H9 (cell line): ENCODE measurements at regions not wholly inside any gene's neighbourhood (a gene's known extent, or its start where the extent isn't known, plus 50 kb on each side); places are given as distances from the start of the nearest gene placed in this dataset.

Experiments
- DNase-seq: peaks from one replicate; pipeline ENCODE4 v3.0.0-alpha.2; 2017
- H2AFZ ChIP-seq: one replicate; pipeline ENCODE4 v1.6.1; 2013; ENCODE audit warnings: mild to moderate bottlenecking, low read length, control low read depth, moderate library complexity
- H2AK5ac ChIP-seq: 2 replicates; pipeline ENCODE4 v1.6.1; 2013; ENCODE audit warnings: low read length, control low read depth, mixed read lengths; ENCODE audit not compliant: insufficient read length
- H2BK120ac ChIP-seq: one replicate; pipeline ENCODE4 v1.6.1; 2013; ENCODE audit warnings: low read depth, mild to moderate bottlenecking, low read length, control low read depth, inconsistent platforms; ENCODE audit not compliant: poor library complexity, severe bottlenecking
- H2BK12ac ChIP-seq: 2 replicates; pipeline ENCODE4 v1.6.1; 2013; ENCODE audit warnings: low read length, control low read depth, mixed read lengths, low read depth; ENCODE audit not compliant: insufficient read length
- H2BK15ac ChIP-seq: 2 replicates; pipeline ENCODE4 v1.6.1; 2013; ENCODE audit warnings: low read depth, low read length, control low read depth
- H2BK20ac ChIP-seq: one replicate; pipeline ENCODE4 v1.6.1; 2013; ENCODE audit warnings: low read depth, mild to moderate bottlenecking, low read length, control low read depth, inconsistent platforms; ENCODE audit not compliant: poor library complexity, severe bottlenecking
- H2BK5ac ChIP-seq: 2 replicates; pipeline ENCODE4 v1.6.1; 2013; ENCODE audit warnings: low read length, control low read depth, mixed read lengths; ENCODE audit not compliant: insufficient read length
- H3K14ac ChIP-seq: 2 replicates; pipeline ENCODE4 v1.6.1; 2013; ENCODE audit warnings: low read length, control low read depth; ENCODE audit not compliant: insufficient read depth
- H3K18ac ChIP-seq: 2 replicates; pipeline ENCODE4 v1.6.1; 2013; ENCODE audit warnings: low read depth, mild to moderate bottlenecking, mixed read lengths, low read length, control low read depth; ENCODE audit not compliant: insufficient read length
- H3K23ac ChIP-seq: 2 replicates; pipeline ENCODE4 v1.6.1; 2013; ENCODE audit warnings: low read length, control low read depth, mixed read lengths, low read depth; ENCODE audit not compliant: insufficient read length
- H3K23me2 ChIP-seq: 2 replicates; pipeline ENCODE4 v1.6.1; 2013; ENCODE audit warnings: low read depth, mild to moderate bottlenecking, mixed read lengths, low read length, control low read depth; ENCODE audit not compliant: insufficient read length, poor library complexity, severe bottlenecking
- H3K27ac ChIP-seq: 2 replicates; pipeline ENCODE4 v1.5.1; 2013; ENCODE audit warnings: low read length, control low read depth, mixed read lengths, low read depth; ENCODE audit not compliant: insufficient read length
- H3K27me3 ChIP-seq: 2 replicates; pipeline ENCODE4 v1.6.1; 2013; ENCODE audit warnings: low read length, control low read depth, inconsistent platforms; ENCODE audit not compliant: insufficient read depth
- H3K4ac ChIP-seq: 2 replicates; pipeline ENCODE4 v1.6.1; 2013; ENCODE audit warnings: low read depth, mild to moderate bottlenecking, control low read depth, inconsistent platforms, low read length, moderate library complexity
- H3K4me1 ChIP-seq: 2 replicates; pipeline ENCODE4 v1.6.1; 2013; ENCODE audit warnings: low read length, control low read depth, inconsistent platforms; ENCODE audit not compliant: insufficient read depth
- H3K4me2 ChIP-seq: 2 replicates; pipeline ENCODE4 v1.6.1; 2013; ENCODE audit warnings: low read length, control low read depth, mixed read lengths; ENCODE audit not compliant: insufficient read length, insufficient read depth
- H3K56ac ChIP-seq: 2 replicates; pipeline ENCODE4 v1.6.1; 2013; ENCODE audit warnings: low read depth, mild to moderate bottlenecking, mixed read lengths, low read length, control low read depth; ENCODE audit not compliant: insufficient read length
- H3K79me1 ChIP-seq: 2 replicates; pipeline ENCODE4 v1.6.1; 2013; ENCODE audit warnings: low read depth, mild to moderate bottlenecking, moderate library complexity, low read length, control low read depth, inconsistent platforms; ENCODE audit not compliant: insufficient read depth, poor library complexity, severe bottlenecking
- H3K79me2 ChIP-seq: 2 replicates; pipeline ENCODE4 v1.6.1; 2013; ENCODE audit warnings: low read length, control low read depth, inconsistent platforms; ENCODE audit not compliant: insufficient read depth
- H3K9ac ChIP-seq: 2 replicates; pipeline ENCODE4 v1.6.1; 2013; ENCODE audit warnings: low read length, control low read depth, mixed read lengths; ENCODE audit not compliant: insufficient read length; ENCODE audit errors: extremely low read depth
- H3K9me3 ChIP-seq: one replicate; pipeline ENCODE4 v1.6.1; 2013; ENCODE audit warnings: low read depth, low read length, inconsistent platforms; ENCODE audit not compliant: control insufficient read depth
- H3T11ph ChIP-seq: one replicate; pipeline ENCODE4 v1.6.1; 2013; ENCODE audit warnings: mild to moderate bottlenecking, low read length, control low read depth, inconsistent platforms
- H4K20me1 ChIP-seq: one replicate; pipeline ENCODE4 v1.6.1; 2013; ENCODE audit not compliant: control insufficient read depth, insufficient read length, insufficient read depth
- H4K5ac ChIP-seq: 2 replicates; pipeline ENCODE4 v1.6.1; 2013; ENCODE audit warnings: low read depth, mild to moderate bottlenecking, mixed read lengths, low read length, control low read depth; ENCODE audit not compliant: insufficient read length
- H4K8ac ChIP-seq: replicated peaks from 2 replicates; pipeline ENCODE4 v1.6.1; 2013; ENCODE audit warnings: low read length, control low read depth, mixed read lengths, low read depth; ENCODE audit not compliant: insufficient read length
- H4K91ac ChIP-seq: 2 replicates; pipeline ENCODE4 v1.6.1; 2013; ENCODE audit warnings: low read depth, mild to moderate bottlenecking, moderate library complexity, mixed read lengths, low read length, control low read depth; ENCODE audit not compliant: insufficient read length
- H3K27ac Mint-ChIP-seq, 3 experiments: 2 replicates in 2 of 3; 3 replicates in 1 of 3; pipeline ENCODE4 v1.8.0; 2020 to 2021; ENCODE audit warnings: mixed read lengths in 3 of 3, mild to moderate bottlenecking in 1 of 3, moderate library complexity in 1 of 3
- H3K27me3 Mint-ChIP-seq: 2 replicates; pipeline ENCODE4 v1.8.0; 2021; ENCODE audit warnings: low read depth, mild to moderate bottlenecking, moderate library complexity, mixed read lengths
- H3K36me3 Mint-ChIP-seq, 3 experiments: 2 replicates in 2 of 3; 3 replicates in 1 of 3; pipeline ENCODE4 v1.8.0; 2020 to 2021; ENCODE audit warnings: low read depth in 3 of 3, mixed read lengths in 3 of 3; ENCODE audit not compliant: insufficient read depth in 1 of 3
- H3K4me1 Mint-ChIP-seq, 2 experiments: 2 replicates each; pipeline ENCODE4 v1.8.0; 2020; ENCODE audit warnings: mixed read lengths in 2 of 2
- H3K4me3 Mint-ChIP-seq, 2 experiments: 2 replicates in 1 of 2; 3 replicates in 1 of 2; pipeline ENCODE4 v1.8.0; 2020 to 2021; ENCODE audit warnings: mild to moderate bottlenecking in 2 of 2, mixed read lengths in 2 of 2, moderate library complexity in 1 of 2
- H3K9me3 Mint-ChIP-seq, 2 experiments: 2 replicates in 1 of 2; 3 replicates in 1 of 2; pipeline ENCODE4 v1.8.0; 2020; ENCODE audit warnings: mild to moderate bottlenecking in 2 of 2, mixed read lengths in 2 of 2, moderate library complexity in 1 of 2
- CTCF ChIP-seq: fragments of 200-600 bp; sonication (generic); conservative IDR thresholded peaks from 3 replicates; pipeline ENCODE4 v1.8.0; 2021; ENCODE audit warnings: antibody characterized with exemption, mild to moderate bottlenecking
- WGBS: extraction: QIAGEN DNeasy Blood & Tissue Kit; methylation state at CpG from one replicate; pipeline ENCODE4 v1.1.7; 2013; ENCODE audit warnings: missing lambda C conversion rate, low lambda C conversion rate, mixed read lengths; ENCODE audit not compliant: insufficient read length; ENCODE audit errors: extremely low coverage; 5-methylcytosine and 5-hydroxymethylcytosine counted together

- H3K27ac ChIP-seq: no peak overlapping the region
- H3K27ac Mint-ChIP-seq: no peak overlapping the region; a peak in 1 of 7 replicates
These were observed 236.6 kb upstream of the CHD6 start for GRCh38 chr20:41854765-41855164.

More at GRCh38 chr20:41854765-41855164, 236.6 kb upstream of the CHD6 start:
- no peak for DNase-seq
- peaks cover 6% of the 10 kb centered on the region for H3K9me3 ChIP-seq
- Mint-ChIP-seq H3K4me3 (no peak overlapping the region), H3K4me1 (peaks cover 21 to 29% of the 10 kb centered on the region in 2 experiments), H3K36me3 (peaks cover 13 to 32% (median 21%) of the 10 kb centered on the region in 3 experiments; a peak in 6 of 7 replicates), H3K27me3 (peaks cover 2% of the 10 kb centered on the region), H3K9me3 (peaks cover 31 to 34% of the 10 kb centered on the region in 2 experiments)
- no peak overlapping the region for H2AFZ ChIP-seq
- no peak overlapping the region for H2BK120ac ChIP-seq
- no peak overlapping the region for H2BK20ac ChIP-seq
- no peak overlapping the region for H2BK5ac ChIP-seq
- H3K56ac ChIP-seq: no peak overlapping the region
- H3K18ac ChIP-seq: no peak overlapping the region
- H3K79me1 ChIP-seq: no peaks in the 10 kb centered on the region
- no peaks in the 10 kb centered on the region for H3K27me3 ChIP-seq
- H3K14ac ChIP-seq: no peak overlapping the region
- no peak overlapping the region for H3K23ac ChIP-seq
- no peak overlapping the region for H2AK5ac ChIP-seq
- H3K23me2 ChIP-seq: no peaks in the 10 kb centered on the region
- no peak overlapping the region for H3K4ac ChIP-seq
- no peak overlapping the region for H4K8ac ChIP-seq
- no peak overlapping the region for H3T11ph ChIP-seq
- H3K4me1 ChIP-seq: peaks cover 3% of the 10 kb centered on the region; the same call in 1 of the 2 replicates
- TF ChIP-seq CTCF: no peak
- no peak overlapping the region for H4K91ac ChIP-seq
- no peak overlapping the region for H4K5ac ChIP-seq
- H4K20me1 ChIP-seq: no peaks in the 10 kb centered on the region
- WGBS: no CpG with 5 or more reads among the region's 3 CpGs
- no peak overlapping the region for H2BK15ac ChIP-seq
- no peak overlapping the region for H2BK12ac ChIP-seq
- no peaks in the 10 kb centered on the region for H3K79me2 ChIP-seq
- no peak overlapping the region for H3K9ac ChIP-seq
- H3K4me2 ChIP-seq: no peak overlapping the region
